BJ (cell line): ENCODE measurements at regions not wholly inside any gene's neighbourhood (a gene's known extent, or its start where the extent isn't known, plus 50 kb on each side); places are given as distances from the start of the nearest gene placed in this dataset.

Source experiments
- CTCF ChIA-PET: fragments of 350-600 bp; formaldehyde crosslinking; extraction: SDS; loops from one replicate; lab custom pipeline; 2021; ENCODE audit warnings: antibody characterized with exemption, inconsistent platforms; lab: Yijun Ruan, JAX
- POLR2A ChIA-PET: fragments of 300-600 bp; sonication (Branson Sonifier 250); formaldehyde crosslinking; extraction: SDS; loops from one replicate; lab custom pipeline; 2021; ENCODE audit warnings: antibody characterized with exemption; lab: Charles Lee
- DNase-seq: peaks from one replicate; pipeline ENCODE4 v3.0.0-alpha.2; 2011; ENCODE audit warnings: low read depth
- H3K27me3 ChIP-seq: 2 replicates; pipeline ENCODE4 v1.6.0; 2011; ENCODE audit warnings: low read length; ENCODE audit not compliant: control insufficient read depth, insufficient read depth
- H3K36me3 ChIP-seq: 2 replicates; pipeline ENCODE4 v1.5.1; 2011; ENCODE audit warnings: low read length; ENCODE audit not compliant: control insufficient read depth, insufficient read depth
- H3K4me3 ChIP-seq: 2 replicates; pipeline ENCODE4 v1.5.1; 2011; ENCODE audit warnings: low read depth, mild to moderate bottlenecking, control low read depth, low read length
- TF ChIP-seq, protein P1 (sequence below): IDR thresholded peaks from 2 replicates; pipeline ENCODE4 v1.5.1; 2011; ENCODE audit warnings: low read depth, mild to moderate bottlenecking, control low read depth, inconsistent platforms, low read length, moderate library complexity; ENCODE audit not compliant: insufficient read depth

DNA sequence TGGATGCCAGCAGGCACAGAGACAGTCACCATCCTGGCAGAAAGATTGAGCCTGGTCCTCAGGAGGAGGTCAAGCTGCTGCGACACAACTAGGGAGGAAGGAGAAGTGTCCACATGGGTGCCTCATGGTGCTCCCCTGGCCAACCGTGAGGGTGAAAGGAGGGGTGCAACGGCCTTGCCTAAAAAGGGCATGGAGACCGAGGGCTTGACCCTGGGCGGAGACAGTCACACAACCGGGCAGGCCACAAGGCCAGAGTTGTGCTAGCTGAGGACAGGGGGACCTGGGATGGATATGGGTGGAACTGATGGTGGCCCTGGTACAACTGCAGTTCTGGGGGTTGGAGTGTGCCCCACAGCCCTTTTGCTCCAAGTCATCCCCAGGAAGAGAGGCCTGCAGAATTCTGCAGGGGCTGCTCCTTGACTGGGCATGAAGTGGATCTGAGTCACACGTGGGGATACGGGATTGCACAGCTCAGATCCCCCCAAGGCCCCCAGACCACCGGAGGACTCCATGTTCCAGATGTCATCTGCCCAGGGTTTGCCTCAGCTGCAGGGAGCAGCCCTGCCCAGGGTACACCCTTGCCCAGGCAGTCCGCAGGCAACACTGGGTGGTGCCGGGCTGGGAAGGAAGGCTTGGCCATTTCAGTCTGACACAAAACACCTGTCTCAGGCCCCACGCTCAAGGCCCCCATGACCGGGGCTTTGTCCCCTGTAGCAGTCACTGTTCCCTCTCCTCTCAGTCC, 602.3 kb upstream of the MGMT start:
- CTCF ChIA-PET = no interaction called here
- POLR2A ChIA-PET = no interaction called here
- no peak overlapping the region for H3K4me3 ChIP-seq
- no peak for DNase-seq
- TF ChIP-seq, protein P1, sequence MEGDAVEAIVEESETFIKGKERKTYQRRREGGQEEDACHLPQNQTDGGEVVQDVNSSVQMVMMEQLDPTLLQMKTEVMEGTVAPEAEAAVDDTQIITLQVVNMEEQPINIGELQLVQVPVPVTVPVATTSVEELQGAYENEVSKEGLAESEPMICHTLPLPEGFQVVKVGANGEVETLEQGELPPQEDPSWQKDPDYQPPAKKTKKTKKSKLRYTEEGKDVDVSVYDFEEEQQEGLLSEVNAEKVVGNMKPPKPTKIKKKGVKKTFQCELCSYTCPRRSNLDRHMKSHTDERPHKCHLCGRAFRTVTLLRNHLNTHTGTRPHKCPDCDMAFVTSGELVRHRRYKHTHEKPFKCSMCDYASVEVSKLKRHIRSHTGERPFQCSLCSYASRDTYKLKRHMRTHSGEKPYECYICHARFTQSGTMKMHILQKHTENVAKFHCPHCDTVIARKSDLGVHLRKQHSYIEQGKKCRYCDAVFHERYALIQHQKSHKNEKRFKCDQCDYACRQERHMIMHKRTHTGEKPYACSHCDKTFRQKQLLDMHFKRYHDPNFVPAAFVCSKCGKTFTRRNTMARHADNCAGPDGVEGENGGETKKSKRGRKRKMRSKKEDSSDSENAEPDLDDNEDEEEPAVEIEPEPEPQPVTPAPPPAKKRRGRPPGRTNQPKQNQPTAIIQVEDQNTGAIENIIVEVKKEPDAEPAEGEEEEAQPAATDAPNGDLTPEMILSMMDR = no peak
- no peaks in the 10 kb centered on the region for H3K27me3 ChIP-seq
- H3K36me3 ChIP-seq = no peaks in the 10 kb centered on the region

DNA sequence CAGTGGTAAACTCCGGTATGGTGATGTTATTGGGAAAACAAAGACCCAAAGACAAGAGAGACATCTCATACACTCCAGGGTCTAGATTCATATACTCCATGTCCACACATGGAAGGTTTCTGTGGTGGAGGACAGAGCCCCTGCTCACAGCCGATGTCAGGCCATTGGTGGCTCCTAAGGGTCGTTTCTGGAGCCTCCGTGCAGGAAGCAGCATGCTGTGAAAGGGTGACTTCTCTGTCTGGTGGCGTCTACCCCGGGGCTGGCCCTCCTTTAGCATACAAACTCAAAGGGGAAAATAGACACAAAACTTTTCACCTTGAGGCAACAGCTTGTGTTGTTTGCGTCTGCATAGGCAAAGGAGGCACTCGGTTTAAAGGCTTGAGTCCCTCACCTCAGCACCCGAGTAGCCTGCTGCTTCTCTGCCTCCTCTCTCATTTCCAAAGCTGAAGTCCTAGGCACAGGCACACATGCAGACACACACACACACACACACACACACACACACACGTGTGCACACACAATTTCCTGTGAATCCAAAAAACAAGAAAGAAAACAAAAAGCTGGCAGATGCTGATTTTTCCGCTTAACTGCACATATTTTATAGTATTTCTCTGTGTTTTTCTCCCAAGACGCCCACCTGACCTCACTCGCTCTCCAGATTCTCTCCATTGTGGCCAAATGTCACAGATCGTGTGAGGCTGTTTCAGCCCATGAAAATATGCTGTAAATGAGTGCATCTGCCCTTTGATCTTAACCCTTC, 601.4 kb upstream of the MGMT start:
- CTCF ChIA-PET = no interaction called here
- Histone ChIP-seq H3K36me3 (no peaks in the 10 kb centered on the region), H3K27me3 (no peaks in the 10 kb centered on the region), H3K4me3 (no peak overlapping the region)
- POLR2A ChIA-PET = no interaction called here
- DNase-seq = no peak
- TF ChIP-seq, protein P1 = no peak

DNA sequence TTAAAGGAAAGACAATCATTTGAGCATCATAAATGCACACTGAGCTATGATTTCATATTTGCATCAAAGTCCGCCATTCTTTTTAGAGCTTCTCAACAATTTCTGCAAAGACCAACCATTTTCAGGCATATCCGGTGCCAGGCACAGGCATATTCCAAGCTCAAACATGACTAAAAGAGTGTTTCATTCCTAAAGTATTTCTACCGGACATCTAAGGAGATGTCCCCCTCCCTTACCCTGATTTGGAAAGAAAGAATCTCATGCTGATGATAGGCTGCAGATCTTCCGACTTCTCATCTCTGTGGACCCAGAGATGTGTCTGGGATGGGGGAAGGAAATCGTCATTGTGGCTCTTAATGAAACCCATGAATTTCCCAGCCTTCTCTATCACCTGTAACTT, 600.5 kb upstream of the MGMT start:
- H3K4me3 ChIP-seq = no peak overlapping the region
- TF ChIP-seq, protein P1 = no peak
- DNase-seq = no peak
- CTCF ChIA-PET = no interaction called here
- H3K27me3 ChIP-seq = no peaks in the 10 kb centered on the region
- H3K36me3 ChIP-seq = no peaks in the 10 kb centered on the region
- POLR2A ChIA-PET = no interaction called here

DNA sequence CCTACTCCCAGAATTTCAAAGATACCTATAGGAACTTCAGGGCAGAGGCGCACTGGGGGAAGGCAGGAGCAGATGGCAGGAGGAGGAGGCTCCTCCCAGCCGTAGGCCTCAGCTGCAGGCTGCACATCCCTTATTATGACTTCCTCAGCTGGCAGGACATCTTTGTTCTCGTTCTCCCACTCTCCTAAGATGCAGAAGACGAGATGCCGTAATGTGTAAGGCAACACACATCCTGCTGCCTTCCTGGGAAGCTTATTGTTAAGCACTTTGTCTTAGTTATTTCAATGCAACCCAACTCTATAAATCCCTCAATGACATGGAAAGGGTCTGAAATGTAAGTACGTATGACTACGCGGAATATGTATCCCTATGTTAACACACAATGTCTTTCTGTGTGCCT, 599.8 kb upstream of the MGMT start:
- TF ChIP-seq, protein P1 = no peak
- ChIA-PET CTCF (no interaction called here), POLR2A (no interaction called here)
- Histone ChIP-seq H3K27me3 (no peaks in the 10 kb centered on the region), H3K4me3 (no peak overlapping the region), H3K36me3 (no peaks in the 10 kb centered on the region)
- no peak for DNase-seq

DNA sequence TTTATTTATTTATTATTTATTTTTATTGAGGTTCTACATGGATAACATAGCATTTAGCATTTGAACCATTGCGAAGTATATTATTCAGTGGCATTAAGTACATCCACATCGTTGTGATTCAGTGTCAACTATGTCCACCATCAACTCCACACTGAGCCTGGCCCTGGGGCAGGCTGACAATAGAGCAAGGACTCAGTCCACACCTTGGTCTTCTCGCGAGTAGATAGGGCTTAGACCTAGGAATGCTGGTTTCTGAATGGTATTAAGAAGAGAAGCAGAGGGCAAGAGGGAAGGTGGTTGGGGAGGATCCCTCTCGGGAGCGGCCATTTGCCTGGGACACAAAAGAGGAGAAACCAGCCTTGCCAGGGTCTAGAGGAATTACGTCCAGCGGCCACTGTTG, 599.2 kb upstream of the MGMT start:
- Histone ChIP-seq H3K27me3 (no peaks in the 10 kb centered on the region), H3K4me3 (no peak overlapping the region), H3K36me3 (no peaks in the 10 kb centered on the region)
- no peak for DNase-seq
- TF ChIP-seq, protein P1 = no peak
- CTCF ChIA-PET = no interaction called here
- POLR2A ChIA-PET = no interaction called here
